Progenitor cell of endocrine pancreas (in vitro differentiated cells): ENCODE measurements at regions not wholly inside any gene's neighbourhood (a gene's known extent, or its start where the extent isn't known, plus 50 kb on each side); places are given as distances from the start of the nearest gene placed in this dataset.

Experiments used
- DNase-seq: peaks from one replicate; pipeline ENCODE4 v3.0.0; 2021; ENCODE audit warnings: low spot score; ENCODE audit not compliant: unreplicated experiment
- H3K27ac Mint-ChIP-seq: 2 replicates; pipeline ENCODE4 v1.8.0; 2021; ENCODE audit warnings: mild to moderate bottlenecking, moderate library complexity, mixed read lengths
- H3K27me3 Mint-ChIP-seq: 2 replicates; pipeline ENCODE4 v1.8.0; 2021; ENCODE audit warnings: mixed read lengths
- H3K36me3 Mint-ChIP-seq: 2 replicates; pipeline ENCODE4 v1.8.0; 2022; ENCODE audit warnings: mixed read lengths; ENCODE audit not compliant: insufficient read depth
- H3K4me1 Mint-ChIP-seq: 2 replicates; pipeline ENCODE4 v1.8.0; 2021; ENCODE audit warnings: low read depth, mixed read lengths
- H3K4me3 Mint-ChIP-seq: 2 replicates; pipeline ENCODE4 v1.8.0; 2021; ENCODE audit warnings: low read depth, mild to moderate bottlenecking, moderate library complexity, mixed read lengths
- H3K9me3 Mint-ChIP-seq: 2 replicates; pipeline ENCODE4 v1.8.0; 2021; ENCODE audit warnings: low read depth, mixed read lengths
- CTCF ChIP-seq: fragments of 200-600 bp; sonication (generic); IDR thresholded peaks from one replicate; pipeline ENCODE4 v1.5.0; 2021; ENCODE audit warnings: antibody characterized with exemption, mild to moderate bottlenecking; ENCODE audit not compliant: unreplicated experiment

DNA sequence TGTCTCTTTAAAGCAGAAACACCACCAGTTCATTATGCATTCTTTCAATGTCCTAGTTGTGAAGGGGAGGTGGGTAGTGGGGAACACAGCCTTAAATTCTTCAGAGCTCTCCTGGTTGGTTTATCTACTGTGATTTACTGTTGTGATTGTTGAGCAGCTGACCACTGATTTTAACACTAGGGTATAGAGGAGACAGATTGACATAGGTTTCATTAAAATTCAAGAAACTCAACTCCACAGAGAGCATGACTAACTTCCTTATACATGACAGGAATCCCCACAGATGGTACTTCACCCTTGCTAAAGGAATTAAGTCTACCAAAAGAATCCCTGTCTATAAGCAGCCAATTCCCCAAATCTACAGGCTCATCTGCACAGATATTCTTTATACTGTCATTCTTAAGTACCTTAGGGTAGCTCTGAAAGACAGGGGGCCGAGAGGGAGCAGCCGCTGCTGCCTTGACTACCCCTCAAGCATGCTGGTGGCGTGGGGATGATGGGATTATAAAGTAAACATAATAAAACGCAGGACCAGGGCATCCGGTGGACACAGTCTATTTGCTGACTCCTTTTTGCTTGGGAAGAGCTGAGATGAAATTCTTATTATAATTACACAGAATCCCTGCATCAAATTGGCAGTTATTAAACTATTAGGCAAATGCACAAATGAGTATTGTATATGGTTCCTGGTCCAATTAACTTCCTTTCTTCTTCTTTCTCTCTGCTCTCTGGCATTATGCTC, 1377.6 kb upstream of the PIK3C3 start:
- no peaks in the 10 kb centered on the region for H3K27me3 Mint-ChIP-seq
- H3K4me1 Mint-ChIP-seq: peaks cover 12% of the 10 kb centered on the region
- no peaks in the 10 kb centered on the region for H3K36me3 Mint-ChIP-seq
- no peak for TF ChIP-seq CTCF
- DNase-seq: no peak
- no peak overlapping the region for H3K4me3 Mint-ChIP-seq
- no peak overlapping the region for H3K27ac Mint-ChIP-seq
- no peaks in the 10 kb centered on the region for H3K9me3 Mint-ChIP-seq

GRCh38 chr18:40576507-40577115, 1378.4 kb upstream of the PIK3C3 start:
- no peak for DNase-seq
- Mint-ChIP-seq H3K27me3 (no peaks in the 10 kb centered on the region), H3K9me3 (no peaks in the 10 kb centered on the region), H3K36me3 (no peaks in the 10 kb centered on the region), H3K4me3 (no peak overlapping the region), H3K27ac (no peak overlapping the region), H3K4me1 (peaks cover 9% of the 10 kb centered on the region)
- TF ChIP-seq CTCF: no peak

- H3K27me3 Mint-ChIP-seq: no peaks in the 10 kb centered on the region
- no peak for DNase-seq
- no peaks in the 10 kb centered on the region for H3K9me3 Mint-ChIP-seq
- H3K4me3 Mint-ChIP-seq: no peak overlapping the region
- no peak for TF ChIP-seq CTCF
- peaks cover 4% of the 10 kb centered on the region for H3K4me1 Mint-ChIP-seq
- H3K27ac Mint-ChIP-seq: no peak overlapping the region
- H3K36me3 Mint-ChIP-seq: no peaks in the 10 kb centered on the region
Measured at GRCh38 chr18:40570615-40571014, 1384.4 kb upstream of the PIK3C3 start.

- no peaks in the 10 kb centered on the region for H3K27me3 Mint-ChIP-seq
- no peak for DNase-seq
- peaks cover 4% of the 10 kb centered on the region for H3K4me1 Mint-ChIP-seq
- no peak overlapping the region for H3K27ac Mint-ChIP-seq
- H3K4me3 Mint-ChIP-seq: no peak overlapping the region
- H3K36me3 Mint-ChIP-seq: no peaks in the 10 kb centered on the region
- H3K9me3 Mint-ChIP-seq: no peaks in the 10 kb centered on the region
- TF ChIP-seq CTCF: no peak
Measured at GRCh38 chr18:40569605-40570004, 1385.4 kb upstream of the PIK3C3 start.

DNA sequence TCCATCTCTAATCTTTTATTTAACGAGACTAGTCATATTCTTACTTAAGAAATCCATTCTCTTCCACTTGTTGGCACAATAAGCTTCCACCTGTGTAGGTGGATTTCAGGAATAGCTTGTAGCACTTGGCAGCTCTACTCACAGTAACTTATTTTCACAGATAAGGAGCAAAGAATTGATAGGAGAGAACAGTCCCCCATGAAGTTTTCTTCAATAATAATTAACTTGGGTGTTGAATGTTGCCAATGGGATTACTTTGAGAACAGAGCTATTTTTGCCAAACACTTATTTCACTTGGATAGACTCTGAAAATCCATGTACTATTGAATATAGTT, 1388.6 kb upstream of the PIK3C3 start:
- TF ChIP-seq CTCF: no peak
- no peak for DNase-seq
- Mint-ChIP-seq H3K27me3 (no peaks in the 10 kb centered on the region), H3K4me1 (peaks cover 4% of the 10 kb centered on the region), H3K27ac (no peak overlapping the region), H3K9me3 (no peaks in the 10 kb centered on the region), H3K4me3 (no peak overlapping the region), H3K36me3 (no peaks in the 10 kb centered on the region)
